ENCODE measurements at regions not wholly inside any gene's neighbourhood (a gene's known extent, or its start where the extent isn't known, plus 50 kb on each side); places are given as distances from the start of the nearest gene placed in this dataset.

- no peaks in the 10 kb centered on the region for H3K9me3 ChIP-seq (ENCODE audit: control insufficient read depth, insufficient read depth, low read length)
- no peaks in the 10 kb centered on the region for H3K36me3 ChIP-seq (ENCODE audit: control insufficient read depth, insufficient read depth, low read length)
- peaks cover 2% of the 10 kb centered on the region for H3K27me3 ChIP-seq (ENCODE audit: control insufficient read depth, insufficient read depth, low read length)
- H3K4me1 ChIP-seq (ENCODE audit: control insufficient read depth, insufficient read depth, low read length) = no peaks in the 10 kb centered on the region
- no peak overlapping the region for H3K27ac ChIP-seq (ENCODE audit: low read depth, low read length)
- H3K4me3 ChIP-seq (ENCODE audit: low read depth, low read length) = no peak overlapping the region
- H3K9ac ChIP-seq (ENCODE audit: low read depth, low read length) = no peak overlapping the region
These were observed 399.2 kb downstream of the NLGN4X start for GRCh38 chrX:5829469-5829868.

- H3K4me3 ChIP-seq (ENCODE audit: low read depth, low read length) = no peak overlapping the region
- no peak overlapping the region for H3K9ac ChIP-seq (ENCODE audit: low read depth, low read length)
- no peaks in the 10 kb centered on the region for H3K36me3 ChIP-seq (ENCODE audit: control insufficient read depth, insufficient read depth, low read length)
- peaks cover 6% of the 10 kb centered on the region for H3K27me3 ChIP-seq (ENCODE audit: control insufficient read depth, insufficient read depth, low read length)
- H3K4me1 ChIP-seq (ENCODE audit: control insufficient read depth, insufficient read depth, low read length) = no peaks in the 10 kb centered on the region
- H3K27ac ChIP-seq (ENCODE audit: low read depth, low read length) = no peak overlapping the region
- no peaks in the 10 kb centered on the region for H3K9me3 ChIP-seq (ENCODE audit: control insufficient read depth, insufficient read depth, low read length)
These were observed 399.6 kb downstream of the NLGN4X start for GRCh38 chrX:5829060-5829459.

- Histone ChIP-seq H3K36me3 (ENCODE audit: control insufficient read depth, insufficient read depth, low read length) (no peaks in the 10 kb centered on the region), H3K4me1 (ENCODE audit: control insufficient read depth, insufficient read depth, low read length) (no peaks in the 10 kb centered on the region), H3K4me3 (ENCODE audit: low read depth, low read length) (no peak overlapping the region), H3K27me3 (ENCODE audit: control insufficient read depth, insufficient read depth, low read length) (peaks cover 7% of the 10 kb centered on the region), H3K9ac (ENCODE audit: low read depth, low read length) (no peak overlapping the region), H3K9me3 (ENCODE audit: control insufficient read depth, insufficient read depth, low read length) (no peaks in the 10 kb centered on the region), H3K27ac (ENCODE audit: low read depth, low read length) (no peak overlapping the region)
These were observed 404.8 kb downstream of the NLGN4X start for GRCh38 chrX:5823903-5824302.

- Histone ChIP-seq H3K27me3 (ENCODE audit: control insufficient read depth, insufficient read depth, low read length) (no peaks in the 10 kb centered on the region), H3K9ac (ENCODE audit: low read depth, low read length) (no peak overlapping the region), H3K36me3 (ENCODE audit: control insufficient read depth, insufficient read depth, low read length) (no peaks in the 10 kb centered on the region), H3K9me3 (ENCODE audit: control insufficient read depth, insufficient read depth, low read length) (no peaks in the 10 kb centered on the region), H3K4me1 (ENCODE audit: control insufficient read depth, insufficient read depth, low read length) (no peaks in the 10 kb centered on the region), H3K4me3 (ENCODE audit: low read depth, low read length) (no peak overlapping the region), H3K27ac (ENCODE audit: low read depth, low read length) (no peak overlapping the region)
These were observed 418.0 kb downstream of the NLGN4X start for GRCh38 chrX:5810636-5811035.

- no peak overlapping the region for H3K27ac ChIP-seq (ENCODE audit: low read depth, low read length)
- no peak overlapping the region for H3K4me3 ChIP-seq (ENCODE audit: low read depth, low read length)
- H3K9ac ChIP-seq (ENCODE audit: low read depth, low read length) = no peak overlapping the region
- no peaks in the 10 kb centered on the region for H3K27me3 ChIP-seq (ENCODE audit: control insufficient read depth, insufficient read depth, low read length)
- H3K9me3 ChIP-seq (ENCODE audit: control insufficient read depth, insufficient read depth, low read length) = no peaks in the 10 kb centered on the region
- H3K36me3 ChIP-seq (ENCODE audit: control insufficient read depth, insufficient read depth, low read length) = no peaks in the 10 kb centered on the region
- H3K4me1 ChIP-seq (ENCODE audit: control insufficient read depth, insufficient read depth, low read length) = no peaks in the 10 kb centered on the region
These were observed 421.5 kb downstream of the NLGN4X start for GRCh38 chrX:5807181-5807580.

- Histone ChIP-seq H3K4me3 (ENCODE audit: low read depth, low read length) (no peak overlapping the region), H3K4me1 (ENCODE audit: control insufficient read depth, insufficient read depth, low read length) (no peaks in the 10 kb centered on the region), H3K36me3 (ENCODE audit: control insufficient read depth, insufficient read depth, low read length) (no peaks in the 10 kb centered on the region), H3K9ac (ENCODE audit: low read depth, low read length) (no peak overlapping the region), H3K9me3 (ENCODE audit: control insufficient read depth, insufficient read depth, low read length) (no peaks in the 10 kb centered on the region), H3K27me3 (ENCODE audit: control insufficient read depth, insufficient read depth, low read length) (no peaks in the 10 kb centered on the region), H3K27ac (ENCODE audit: low read depth, low read length) (no peak overlapping the region)
These were observed 426.3 kb downstream of the NLGN4X start for GRCh38 chrX:5802391-5802790.

GRCh38 chrX:5791721-5792120 is 436.9 kb downstream of the NLGN4X start:
- no peaks in the 10 kb centered on the region for H3K4me1 ChIP-seq (ENCODE audit: control insufficient read depth, insufficient read depth, low read length)
- no peak overlapping the region for H3K4me3 ChIP-seq (ENCODE audit: low read depth, low read length)

GRCh38 chrX:5788910-5789309 is 439.8 kb downstream of the NLGN4X start:
- Histone ChIP-seq H3K27me3 (ENCODE audit: control insufficient read depth, insufficient read depth, low read length) (no peaks in the 10 kb centered on the region), H3K4me1 (ENCODE audit: control insufficient read depth, insufficient read depth, low read length) (no peaks in the 10 kb centered on the region), H3K9me3 (ENCODE audit: control insufficient read depth, insufficient read depth, low read length) (no peaks in the 10 kb centered on the region), H3K36me3 (ENCODE audit: control insufficient read depth, insufficient read depth, low read length) (no peaks in the 10 kb centered on the region), H3K27ac (ENCODE audit: low read depth, low read length) (no peak overlapping the region), H3K4me3 (ENCODE audit: low read depth, low read length) (no peak overlapping the region), H3K9ac (ENCODE audit: low read depth, low read length) (no peak overlapping the region)

More at GRCh38 chrX:5791721-5792120, 436.9 kb downstream of the NLGN4X start:
- H3K27me3 ChIP-seq (ENCODE audit: control insufficient read depth, insufficient read depth, low read length) = no peaks in the 10 kb centered on the region
- H3K36me3 ChIP-seq (ENCODE audit: control insufficient read depth, insufficient read depth, low read length) = no peaks in the 10 kb centered on the region
- no peaks in the 10 kb centered on the region; the same call in 1 of the 2 replicates for H3K9me3 ChIP-seq (ENCODE audit: control insufficient read depth, insufficient read depth, low read length)
- no peak overlapping the region for H3K9ac ChIP-seq (ENCODE audit: low read depth, low read length)
- H3K27ac ChIP-seq (ENCODE audit: low read depth, low read length) = no peak overlapping the region

- Histone ChIP-seq H3K36me3 (ENCODE audit: control insufficient read depth, insufficient read depth, low read length) (no peaks in the 10 kb centered on the region), H3K9me3 (ENCODE audit: control insufficient read depth, insufficient read depth, low read length) (no peaks in the 10 kb centered on the region; the same call in 1 of the 2 replicates), H3K27me3 (ENCODE audit: control insufficient read depth, insufficient read depth, low read length) (no peaks in the 10 kb centered on the region), H3K27ac (ENCODE audit: low read depth, low read length) (no peak overlapping the region), H3K9ac (ENCODE audit: low read depth, low read length) (no peak overlapping the region), H3K4me1 (ENCODE audit: control insufficient read depth, insufficient read depth, low read length) (no peaks in the 10 kb centered on the region), H3K4me3 (ENCODE audit: low read depth, low read length) (no peak overlapping the region)
These were observed 447.8 kb downstream of the NLGN4X start for GRCh38 chrX:5780821-5781220.

GRCh38 chrX:5775846-5776430 is 452.7 kb downstream of the NLGN4X start:
- H3K36me3 ChIP-seq (ENCODE audit: control insufficient read depth, insufficient read depth, low read length) = no peaks in the 10 kb centered on the region
- no peak overlapping the region for H3K4me3 ChIP-seq (ENCODE audit: low read depth, low read length)
- H3K9ac ChIP-seq (ENCODE audit: low read depth, low read length) = no peak overlapping the region
- H3K4me1 ChIP-seq (ENCODE audit: control insufficient read depth, insufficient read depth, low read length) = no peaks in the 10 kb centered on the region
- H3K27me3 ChIP-seq (ENCODE audit: control insufficient read depth, insufficient read depth, low read length) = no peaks in the 10 kb centered on the region
- no peak overlapping the region for H3K27ac ChIP-seq (ENCODE audit: low read depth, low read length)
- H3K9me3 ChIP-seq (ENCODE audit: control insufficient read depth, insufficient read depth, low read length) = no peaks in the 10 kb centered on the region; the same call in 1 of the 2 replicates

GRCh38 chrX:5774446-5774845 is 454.2 kb downstream of the NLGN4X start:
- H3K4me3 ChIP-seq (ENCODE audit: low read depth, low read length) = no peak overlapping the region
- H3K9ac ChIP-seq (ENCODE audit: low read depth, low read length) = no peak overlapping the region
- H3K4me1 ChIP-seq (ENCODE audit: control insufficient read depth, insufficient read depth, low read length) = no peaks in the 10 kb centered on the region
- H3K27me3 ChIP-seq (ENCODE audit: control insufficient read depth, insufficient read depth, low read length) = no peaks in the 10 kb centered on the region
- no peaks in the 10 kb centered on the region for H3K36me3 ChIP-seq (ENCODE audit: control insufficient read depth, insufficient read depth, low read length)
- no peaks in the 10 kb centered on the region; the same call in 1 of the 2 replicates for H3K9me3 ChIP-seq (ENCODE audit: control insufficient read depth, insufficient read depth, low read length)
- H3K27ac ChIP-seq (ENCODE audit: low read depth, low read length) = no peak overlapping the region

Data from HUES48 (cell line).